K562 (cell line): ENCODE measurements at regions not wholly inside any gene's neighbourhood (a gene's known extent, or its start where the extent isn't known, plus 50 kb on each side); places are given as distances from the start of the nearest gene placed in this dataset.
A peak's percentile ranks its signal among the peaks of the same experiment; 100 is the strongest.

Source experiments
- ATAC-seq: fragments of 200-7000 bp; cut with Tn5 transposase; 3 replicates; pipeline ENCODE4 v1.9.1; 2020; ENCODE audit warnings: moderate library complexity
- BruUV-seq: library from RNA; stranded (reverse); fragments of 400-500 nt; replicated peaks from 2 replicates; lab custom pipeline; 2021; lab: Mats Ljungman, UMichigan
- CTCF ChIA-PET: fragments of 300-600 bp; formaldehyde crosslinking; extraction: SDS; loops from one replicate; lab custom pipeline; 2021; ENCODE audit warnings: low intra/inter-chr PET ratio; lab: Yijun Ruan, JAX
- POLR2A ChIA-PET: fragments of 300-600, 350-650 bp; sonication (Branson Sonifier 250); formaldehyde crosslinking; extraction: SDS; loops from one replicate; lab custom pipeline; 2021; ENCODE audit warnings: antibody characterized with exemption, inconsistent platforms; lab: Yijun Ruan, JAX
- DNase-seq, 4 experiments: peaks; one replicate each; pipeline versions ENCODE4 v3.0.0 to v3.0.0-alpha.2; 2011 to 2018; ENCODE audit warnings: low spot score in 3 of 4, mixed read lengths in 3 of 4; ENCODE audit errors: extremely low read depth in 1 of 4
- FAIRE-seq: peaks from 2 replicates; lab custom pipeline; 2011; peaks lifted over from hg19 to GRCh38; lab: Jason Lieb, UNC
- H2AFZ ChIP-seq: 2 replicates; pipeline ENCODE4 v1.6.0; 2011; ENCODE audit warnings: low read depth, low read length, control low read depth, inconsistent platforms
- H3K27ac ChIP-seq: fragments of 200-600 bp; 3 replicates; pipeline ENCODE4 v1.8.0; 2011; ENCODE audit warnings: low read depth, mild to moderate bottlenecking, control low read depth, inconsistent platforms, low read length, moderate library complexity, mixed read lengths; ENCODE audit errors: extremely low read depth
- H3K27me3 ChIP-seq, 2 experiments: fragments of 300-600 bp in 1 of 2; 2 replicates in 1 of 2; 3 replicates in 1 of 2; pipeline versions ENCODE4 v1.6.0 to v1.8.0; 2011; ENCODE audit warnings: inconsistent platforms in 2 of 2, low read length in 2 of 2, mild to moderate bottlenecking in 1 of 2, mixed read lengths in 1 of 2, moderate library complexity in 1 of 2; ENCODE audit not compliant: control insufficient read depth in 2 of 2, insufficient read depth in 2 of 2
- H3K36me3 ChIP-seq: fragments of 300-600 bp; 3 replicates; pipeline ENCODE4 v1.8.0; 2011; ENCODE audit warnings: mild to moderate bottlenecking, low read length, inconsistent platforms; ENCODE audit not compliant: control insufficient read depth, insufficient read depth
- H3K4me1 ChIP-seq, 2 experiments: fragments of 200-600 bp in 1 of 2; replicated peaks in 1 of 2; 2 replicates in 1 of 2; 3 replicates in 1 of 2; pipeline versions ENCODE4 v1.5.1 to v1.8.0; 2011; ENCODE audit warnings: inconsistent platforms in 2 of 2, low read length in 2 of 2, mild to moderate bottlenecking in 1 of 2, mixed read lengths in 1 of 2, moderate library complexity in 1 of 2; ENCODE audit not compliant: control insufficient read depth in 2 of 2, insufficient read depth in 2 of 2
- H3K4me2 ChIP-seq: 2 replicates; pipeline ENCODE4 v1.6.1; 2011; ENCODE audit warnings: low read length, control low read depth, inconsistent platforms, mixed read lengths; ENCODE audit not compliant: insufficient read depth
- H3K4me3 ChIP-seq: fragments of 200-600 bp; sonication (generic), shearing (Covaris generic); 2 replicates; pipeline ENCODE4 v1.5.1; 2016; ENCODE audit warnings: control low read depth, inconsistent platforms
- H3K79me2 ChIP-seq: fragments of 200-600 bp; 3 replicates; pipeline ENCODE4 v1.8.0; 2011; ENCODE audit warnings: low read length, inconsistent platforms; ENCODE audit not compliant: control insufficient read depth, insufficient read depth
- H3K9ac ChIP-seq, 2 experiments: 2 replicates each; pipeline versions ENCODE4 v1.6.0 to v1.6.1; 2011; ENCODE audit warnings: low read depth in 2 of 2, low read length in 2 of 2, control low read depth in 1 of 2, inconsistent platforms in 1 of 2, mild to moderate bottlenecking in 1 of 2, mixed read lengths in 1 of 2; ENCODE audit not compliant: insufficient read depth in 1 of 2
- H3K9me1 ChIP-seq: one replicate; pipeline ENCODE4 v1.6.0; 2011; ENCODE audit warnings: inconsistent platforms, mild to moderate bottlenecking, low read length, moderate library complexity; ENCODE audit not compliant: control insufficient read depth, insufficient read depth
- H3K9me3 ChIP-seq: replicated peaks from 2 replicates; pipeline ENCODE4 v1.5.1; 2011; ENCODE audit warnings: low read depth, low read length, inconsistent platforms; ENCODE audit not compliant: control insufficient read depth, insufficient read depth
- H4K20me1 ChIP-seq: replicated peaks from 2 replicates; pipeline ENCODE4 v1.6.1; 2011; ENCODE audit warnings: low read length, inconsistent platforms, mixed read lengths; ENCODE audit not compliant: control insufficient read depth, insufficient read depth
- CSDE1 ChIP-seq, 2 experiments: fragments of 450-650 bp; IDR thresholded peaks; 2 replicates each; pipeline ENCODE4 v1.6.1; 2016; ENCODE audit warnings: mild to moderate bottlenecking in 1 of 2
- ETS1 ChIP-seq: conservative IDR thresholded peaks from 2 replicates; pipeline ENCODE4 v1.6.1; 2011; ENCODE audit warnings: low read depth, mild to moderate bottlenecking, low read length; ENCODE audit not compliant: control insufficient read depth
- ETV6 ChIP-seq, 3 experiments: fragments of 150-350 bp in 1 of 3; sonication (generic) in 1 of 3; formaldehyde crosslinking in 1 of 3; IDR thresholded peaks; 2 replicates each; pipeline versions ENCODE4 v1.6.1 to v1.8.0; 2014 to 2022; ENCODE audit warnings: borderline replicate concordance in 2 of 3, low read depth in 2 of 3, antibody characterized with exemption in 1 of 3, low read length in 1 of 3, mild to moderate bottlenecking in 1 of 3, missing genetic modification reagents in 1 of 3
- HDAC6 ChIP-seq: IDR thresholded peaks from 2 replicates; pipeline ENCODE4 v1.6.1; 2012; ENCODE audit warnings: low read depth, mild to moderate bottlenecking, control low read depth, inconsistent platforms, low read length, moderate library complexity
- ID3 ChIP-seq, 2 experiments: fragments of 250-450 bp in 1 of 2; fragments of 450-650 bp in 1 of 2; sonication (Bioruptor Pico) in 1 of 2; IDR thresholded peaks; 2 replicates each; pipeline versions ENCODE4 v1.6.1 to v1.8.0; 2016 to 2021; ENCODE audit warnings: mild to moderate bottlenecking in 2 of 2, moderate library complexity in 2 of 2, missing compliant biosample characterization in 1 of 2, missing genetic modification characterization in 1 of 2
- MEF2A ChIP-seq: IDR thresholded peaks from 2 replicates; pipeline ENCODE4 v1.6.1; 2011; ENCODE audit warnings: low read depth, mild to moderate bottlenecking, low read length, moderate library complexity; ENCODE audit not compliant: control insufficient read depth
- PHF8 ChIP-seq: fragments of 200-600 bp; sonication (generic); IDR thresholded peaks from 2 replicates; pipeline ENCODE4 v1.6.1; 2012; ENCODE audit warnings: mixed run types, mild to moderate bottlenecking, inconsistent platforms, low read length, moderate library complexity, borderline replicate concordance
- RFX1 ChIP-seq: fragments of 450-650 bp; IDR thresholded peaks from 2 replicates; pipeline ENCODE4 v1.6.1; 2016; ENCODE audit warnings: mild to moderate bottlenecking, moderate library complexity
- RFX7 ChIP-seq: fragments of 250-450 bp; sonication (Bioruptor Pico); IDR thresholded peaks from 2 replicates; pipeline ENCODE4 v1.5.1; 2021; ENCODE audit warnings: mild to moderate bottlenecking
- SMAD4 ChIP-seq: fragments of 250-450 bp; sonication (Bioruptor Pico); conservative IDR thresholded peaks from 2 replicates; pipeline ENCODE4 v1.8.0; 2021; ENCODE audit warnings: inconsistent platforms, mild to moderate bottlenecking, moderate library complexity
- SRF ChIP-seq, 2 experiments: fragments of 250-450, 450-650 bp in 1 of 2; sonication (Bioruptor Pico) in 1 of 2; sonication (generic) in 1 of 2; formaldehyde crosslinking; IDR thresholded peaks; 2 replicates each; pipeline versions ENCODE4 v1.5.0 to v1.5.1; 2020 to 2022; ENCODE audit warnings: mild to moderate bottlenecking in 1 of 2, missing genetic modification reagents in 1 of 2
- TOE1 ChIP-seq, 2 experiments: fragments of 450-650 bp in 1 of 2; sonication (generic) in 1 of 2; formaldehyde crosslinking in 1 of 2; IDR thresholded peaks; 2 replicates each; pipeline versions ENCODE4 v1.7.1 to v1.8.0; 2016 to 2022; ENCODE audit warnings: borderline replicate concordance in 2 of 2, mild to moderate bottlenecking in 2 of 2, antibody characterized with exemption in 1 of 2, inconsistent platforms in 1 of 2, low read depth in 1 of 2, missing genetic modification reagents in 1 of 2, moderate library complexity in 1 of 2
- ZNF121 ChIP-seq: sonication (generic); formaldehyde crosslinking; conservative IDR thresholded peaks from 2 replicates; pipeline ENCODE4 v1.8.0; 2022; ENCODE audit warnings: missing genetic modification reagents
- ZNF146 ChIP-seq: IDR thresholded peaks from one replicate; pipeline ENCODE4 v1.6.1; 2018; ENCODE audit warnings: missing compliant biosample characterization; ENCODE audit not compliant: unreplicated experiment
- ZNF395 ChIP-seq: fragments of 200-800 bp; sonication (Bioruptor generic); IDR thresholded peaks from 2 replicates; pipeline ENCODE4 v1.6.1; 2017; ENCODE audit warnings: missing genetic modification characterization, missing compliant biosample characterization
- WGBS: fragments of 100-300 bp; shearing (Covaris generic); methylation state at CpG from one replicate; pipeline ENCODE4 v1.1.6; 2016; ENCODE audit warnings: low coverage, mixed read lengths; ENCODE audit not compliant: insufficient coverage; ENCODE audit errors: missing lambda C conversion rate; 5-methylcytosine and 5-hydroxymethylcytosine counted together
- in situ Hi-C: fragments of 300-500 bp; cut with MboI; formaldehyde crosslinking; loops from 4 replicates; pipeline ENCODE4 v1.15.0; 2018; ENCODE audit warnings: inconsistent platforms, mixed read lengths
- intact Hi-C: fragments of 100-400 bp; cut with micrococcal nuclease; formaldehyde crosslinking; loops from 2 replicates; pipeline ENCODE4 v1.14.2; 2022
- TF ChIP-seq, protein P1 (sequence below): fragments of 250-450 bp; sonication (Bioruptor Pico); IDR thresholded peaks from 2 replicates; pipeline ENCODE4 v1.5.1; 2021; ENCODE audit warnings: mild to moderate bottlenecking

GRCh38 chr21:38938343-38938742 lies 132.6 kb downstream of the ETS2 start:
- ATAC-seq, result no peak
- BruUV-seq, result no TSS peak
- FAIRE-seq, result no peak
- no peak overlapping the region for H3K27ac ChIP-seq
- WGBS, result 0% methylated on average over 7 of the region's 7 CpGs
- no peak overlapping the region for H2AFZ ChIP-seq
- ChIA-PET POLR2A (no interaction called here), CTCF (no interaction called here)
- H3K79me2 ChIP-seq, result no peaks in the 10 kb centered on the region
- no peak overlapping the region for H3K4me3 ChIP-seq
- DNase-seq, result no peak
- H3K9me1 ChIP-seq, result no peaks in the 10 kb centered on the region
- H3K27me3 ChIP-seq, result peaks cover 58 to 61% of the 10 kb centered on the region in 2 experiments
- in situ Hi-C loops, result no loop called here
- H4K20me1 ChIP-seq, result peaks cover 7% of the 10 kb centered on the region; the same call in 1 of the 2 replicates
- no peaks in the 10 kb centered on the region; the same call in 1 of the 2 replicates for H3K9me3 ChIP-seq
- intact Hi-C loops, result loop anchor here (10.0 kb wide), 1 partner anchor 204 kb away; no protein-coding TSS in a partner anchor
- no peaks in the 10 kb centered on the region for H3K4me1 ChIP-seq
- no peaks in the 10 kb centered on the region for H3K36me3 ChIP-seq
- H3K9ac ChIP-seq, result no peak overlapping the region
- no peak overlapping the region for H3K4me2 ChIP-seq
- TF ChIP-seq ETV6 (IDR thresholded peaks at IDR 0.05; ENCODE audit: borderline replicate concordance in 1 of 2, low read depth in 2 of 2, low read length in 1 of 2) (no peak), ETV6 (CRISPR knock-in tag; IDR thresholded peaks at IDR 0.05; ENCODE audit: borderline replicate concordance) (no peak), RFX7 (no peak), ZNF395 (CRISPR knock-in tag) (no peak), SMAD4 (no peak), TOE1 (IDR thresholded peaks at IDR 0.05; ENCODE audit: borderline replicate concordance) (no peak), TOE1 (CRISPR knock-in tag; IDR thresholded peaks at IDR 0.05; ENCODE audit: borderline replicate concordance, low read depth) (no peak), ZNF121 (CRISPR knock-in tag) (no peak), CSDE1 (IDR thresholded peaks at IDR 0.05) (peak in 1 of 2 experiments; percentile 67; a peak in 2 of 4 replicates), SRF (CRISPR knock-in tag; IDR thresholded peaks at IDR 0.05) (no peak), HDAC6 (no peak), ETS1 (no peak), MEF2A (no peak), RFX1 (peak; percentile 94), PHF8 (no peak), ID3 (CRISPR knock-in tag; IDR thresholded peaks at IDR 0.05) (no peak), ID3 (tag; IDR thresholded peaks at IDR 0.05) (no peak), ZNF146 (no peak)
- TF ChIP-seq, protein P1, sequence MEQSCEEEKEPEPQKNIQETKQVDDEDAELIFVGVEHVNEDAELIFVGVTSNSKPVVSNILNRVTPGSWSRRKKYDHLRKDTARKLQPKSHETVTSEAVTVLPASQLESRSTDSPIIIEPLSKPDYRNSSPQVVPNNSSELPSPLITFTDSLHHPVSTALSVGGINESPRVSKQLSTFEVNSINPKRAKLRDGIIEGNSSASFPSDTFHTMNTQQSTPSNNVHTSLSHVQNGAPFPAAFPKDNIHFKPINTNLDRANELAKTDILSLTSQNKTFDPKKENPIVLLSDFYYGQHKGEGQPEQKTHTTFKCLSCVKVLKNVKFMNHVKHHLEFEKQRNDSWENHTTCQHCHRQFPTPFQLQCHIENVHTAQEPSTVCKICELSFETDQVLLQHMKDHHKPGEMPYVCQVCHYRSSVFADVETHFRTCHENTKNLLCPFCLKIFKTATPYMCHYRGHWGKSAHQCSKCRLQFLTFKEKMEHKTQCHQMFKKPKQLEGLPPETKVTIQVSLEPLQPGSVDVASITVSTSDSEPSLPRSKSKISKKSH (CRISPR knock-in tag), result no peak
